HCT116 (cell line): ENCODE measurements at regions not wholly inside any gene's neighbourhood (a gene's known extent, or its start where the extent isn't known, plus 50 kb on each side); places are given as distances from the start of the nearest gene placed in this dataset.

Source experiments
- ATAC-seq: fragments of 200-7000 bp; cut with Tn5 transposase; 2 replicates; pipeline ENCODE4 v1.9.1; 2020; ENCODE audit warnings: mild to moderate bottlenecking, moderate library complexity
- BruUV-seq: library from RNA; stranded (reverse); fragments of 400-500 nt; replicated peaks from 2 replicates; lab custom pipeline; 2021; lab: Mats Ljungman, UMichigan
- CTCF ChIA-PET: fragments of 300-600 bp; sonication (Branson Sonifier 250); formaldehyde crosslinking; loops from one replicate; lab custom pipeline; 2021; ENCODE audit warnings: antibody characterized with exemption; lab: Charles Lee
- POLR2A ChIA-PET: fragments of 300-600, 350-600 bp; sonication (Branson Sonifier 250); formaldehyde crosslinking; loops from one replicate; lab custom pipeline; 2021; ENCODE audit warnings: antibody characterized with exemption; lab: Charles Lee
- RAD21 ChIA-PET, 2 experiments: fragments of 300-600 bp; sonication (Branson Sonifier 250); formaldehyde crosslinking; loops; one replicate each; lab custom pipeline; 2023; ENCODE audit warnings: low total read pairs in 2 of 2; ENCODE audit not compliant: uncharacterized antibody in 2 of 2, unreplicated experiment in 2 of 2, low non-redundant PET in 1 of 2; lab: Charles Lee
- DNase-seq: peaks from one replicate; pipeline ENCODE4 v3.0.0-alpha.2; 2010; ENCODE audit warnings: low read depth, low spot score
- H2AFZ ChIP-seq: fragments of 200-600 bp; shearing (Covaris generic), sonication (generic); 2 replicates; pipeline ENCODE4 v1.6.1; 2017; ENCODE audit warnings: low read depth, mixed run types, mixed read lengths, antibody characterized with exemption, low read length; ENCODE audit not compliant: poor library complexity, severe bottlenecking
- H3K27ac ChIP-seq: 2 replicates; pipeline ENCODE4 v1.5.1; 2012; ENCODE audit warnings: low read depth, low read length
- H3K27me3 ChIP-seq: fragments of 200-600 bp; sonication (generic); 2 replicates; pipeline ENCODE4 v1.6.1; 2016; ENCODE audit warnings: mixed run types, low read length, mixed read lengths; ENCODE audit not compliant: insufficient read depth
- H3K36me3 ChIP-seq, 2 experiments: fragments of 200-500 bp in 1 of 2; fragments of 200-600 bp in 1 of 2; sonication (Bioruptor generic) in 1 of 2; sonication (generic) in 1 of 2; 2 replicates each; pipeline versions ENCODE4 v1.5.1 to v1.6.1; 2014 to 2016; ENCODE audit warnings: low read length in 2 of 2, inconsistent platforms in 1 of 2, mixed read lengths in 1 of 2, mixed run types in 1 of 2; ENCODE audit not compliant: insufficient read depth in 2 of 2, control insufficient read depth in 1 of 2
- H3K4me1 ChIP-seq, 2 experiments: fragments of 200-600 bp in 1 of 2; sonication (generic) in 1 of 2; 2 replicates each; pipeline versions ENCODE4 v1.5.1 to v1.6.1; 2012 to 2017; ENCODE audit warnings: low read length in 2 of 2, inconsistent platforms in 1 of 2, mild to moderate bottlenecking in 1 of 2, mixed read lengths in 1 of 2, mixed run types in 1 of 2, moderate library complexity in 1 of 2; ENCODE audit not compliant: insufficient read depth in 2 of 2, control insufficient read depth in 1 of 2
- H3K4me2 ChIP-seq: fragments of 200-600 bp; sonication (generic); 2 replicates; pipeline ENCODE4 v1.6.1; 2017; ENCODE audit warnings: mixed run types, low read length, mixed read lengths
- H3K4me3 ChIP-seq, 2 experiments: fragments of 200-600 bp in 1 of 2; sonication (generic) in 1 of 2; replicated peaks in 1 of 2; 2 replicates each; pipeline ENCODE4 v1.5.1; 2011 to 2016; ENCODE audit warnings: low read length in 2 of 2, control low read depth in 1 of 2, low read depth in 1 of 2, mild to moderate bottlenecking in 1 of 2, mixed read lengths in 1 of 2, mixed run types in 1 of 2
- H3K79me2 ChIP-seq: fragments of 200-600 bp; sonication (generic); 2 replicates; pipeline ENCODE4 v1.6.1; 2017; ENCODE audit warnings: mild to moderate bottlenecking, mixed run types, low read length, moderate library complexity, mixed read lengths; ENCODE audit not compliant: insufficient read depth
- H3K9ac ChIP-seq: fragments of 200-600 bp; sonication (generic); 2 replicates; pipeline ENCODE4 v1.6.1; 2016; ENCODE audit warnings: low read length, mixed read lengths
- H3K9me2 ChIP-seq: fragments of 200-600 bp; sonication (generic), shearing (Covaris generic); 2 replicates; pipeline ENCODE4 v1.6.1; 2017; ENCODE audit warnings: mixed run types, mild to moderate bottlenecking, moderate library complexity; ENCODE audit not compliant: insufficient read depth
- H3K9me3 ChIP-seq, 2 experiments: fragments of 200-500 bp in 1 of 2; fragments of 200-600 bp in 1 of 2; sonication (Bioruptor generic) in 1 of 2; sonication (generic) in 1 of 2; 2 replicates each; pipeline ENCODE4 v1.6.1; 2014 to 2017; ENCODE audit warnings: low read length in 2 of 2, mixed read lengths in 2 of 2, inconsistent platforms in 1 of 2, low read depth in 1 of 2, mild to moderate bottlenecking in 1 of 2, mixed run types in 1 of 2, moderate library complexity in 1 of 2; ENCODE audit not compliant: control insufficient read depth in 1 of 2, insufficient read depth in 1 of 2
- H4K20me1 ChIP-seq: fragments of 200-600 bp; sonication (generic), shearing (Covaris generic); 2 replicates; pipeline ENCODE4 v1.6.1; 2017; ENCODE audit warnings: mixed run types, mild to moderate bottlenecking, moderate library complexity; ENCODE audit not compliant: insufficient read depth
- CBX3 ChIP-seq: IDR thresholded peaks from 2 replicates; pipeline ENCODE4 v1.6.1; 2012; ENCODE audit warnings: low read depth
- CTCF ChIP-seq, 3 experiments: fragments of 200-600 bp in 1 of 3; sonication (generic) in 1 of 3; IDR thresholded peaks in 2 of 3; conservative IDR thresholded peaks in 1 of 3; 2 replicates each; pipeline ENCODE4 v1.5.1; 2012 to 2017; ENCODE audit warnings: low read depth in 2 of 3, low read length in 2 of 3, antibody characterized with exemption in 1 of 3, borderline replicate concordance in 1 of 3, control low read depth in 1 of 3, mild to moderate bottlenecking in 1 of 3, mixed read lengths in 1 of 3, mixed run types in 1 of 3, moderate library complexity in 1 of 3; ENCODE audit not compliant: insufficient read depth in 1 of 3
- EGR1 ChIP-seq: IDR thresholded peaks from 2 replicates; pipeline ENCODE4 v1.6.1; 2012; ENCODE audit warnings: low read depth
- ELF1 ChIP-seq: IDR thresholded peaks from 2 replicates; pipeline ENCODE4 v1.6.1; 2012; ENCODE audit warnings: low read depth, borderline replicate concordance
- JUND ChIP-seq: IDR thresholded peaks from 2 replicates; pipeline ENCODE4 v1.6.1; 2012
- REST ChIP-seq: IDR thresholded peaks from 2 replicates; pipeline ENCODE4 v1.6.1; 2012; ENCODE audit warnings: low read depth
- SP1 ChIP-seq: IDR thresholded peaks from 2 replicates; pipeline ENCODE4 v1.6.1; 2012; ENCODE audit warnings: low read depth
- SRF ChIP-seq: IDR thresholded peaks from 2 replicates; pipeline ENCODE4 v1.6.1; 2012; ENCODE audit warnings: low read depth
- ZFX ChIP-seq: fragments of 450-650 bp; IDR thresholded peaks from 2 replicates; pipeline ENCODE4 v1.6.1; 2017
- intact Hi-C: fragments of 100-400 bp; cut with micrococcal nuclease; formaldehyde crosslinking; loops from 2 replicates; pipeline ENCODE4 v1.10.0; 2022
- TF ChIP-seq, protein P1 (sequence below): IDR thresholded peaks from 2 replicates; pipeline ENCODE4 v1.6.1; 2012

GRCh38 chr18:60996822-60997221, 336.4 kb upstream of the CDH20 start:
- RAD21 ChIA-PET: no interaction called here
- Histone ChIP-seq H3K9me2 (no peaks in the 10 kb centered on the region), H3K27me3 (no peaks in the 10 kb centered on the region), H2AFZ (no peak overlapping the region), H3K9ac (no peak overlapping the region), H3K79me2 (no peaks in the 10 kb centered on the region), H4K20me1 (no peaks in the 10 kb centered on the region), H3K4me3 (no peak overlapping the region), H3K4me1 (no peaks in the 10 kb centered on the region), H3K27ac (no peak overlapping the region), H3K9me3 (no peaks in the 10 kb centered on the region), H3K36me3 (no peaks in the 10 kb centered on the region), H3K4me2 (no peak overlapping the region)
- CTCF ChIA-PET: no interaction called here
- DNase-seq: no peak
- intact Hi-C loops: no loop called here
- BruUV-seq: no TSS peak
- POLR2A ChIA-PET: no interaction called here
- no peak for ATAC-seq
- TF ChIP-seq ELF1 (no peak), CBX3 (no peak), JUND (no peak), REST (no peak), SP1 (no peak), SRF (no peak), CTCF (IDR thresholded peaks at IDR 0.05 in 2 of 3, conservative IDR thresholded peaks at IDR 0.05 in 1 of 3; ENCODE audit: borderline replicate concordance in 1 of 3, insufficient read depth in 1 of 3, low read depth in 2 of 3, low read length in 2 of 3) (no peak), ZFX (no peak), EGR1 (no peak)
- TF ChIP-seq, protein P1, sequence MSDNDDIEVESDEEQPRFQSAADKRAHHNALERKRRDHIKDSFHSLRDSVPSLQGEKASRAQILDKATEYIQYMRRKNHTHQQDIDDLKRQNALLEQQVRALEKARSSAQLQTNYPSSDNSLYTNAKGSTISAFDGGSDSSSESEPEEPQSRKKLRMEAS: no peak
